A549 (cell line): ENCODE measurements at regions not wholly inside any gene's neighbourhood (a gene's known extent, or its start where the extent isn't known, plus 50 kb on each side); places are given as distances from the start of the nearest gene placed in this dataset.

ENCODE experiments used
- BHLHE40 ChIP-seq: IDR thresholded peaks from 2 replicates; pipeline ENCODE4 v1.6.1; 2012; ENCODE audit warnings: low read depth, low read length, inconsistent platforms
- CTCF ChIP-seq: fragments of >200 bp; sonication (Bioruptor Twin); formaldehyde crosslinking; IDR thresholded peaks from 3 replicates; pipeline ENCODE4 v1.5.1; 2016
- EP300 ChIP-seq, 2 experiments: fragments of >200 bp; sonication (Bioruptor Twin); formaldehyde crosslinking; IDR thresholded peaks; 2 replicates in 1 of 2; 3 replicates in 1 of 2; pipeline ENCODE4 v1.6.1; 2016 to 2017
- HDAC2 ChIP-seq: fragments of 200-600 bp; sonication (generic); IDR thresholded peaks from 2 replicates; pipeline ENCODE4 v1.6.1; 2016
- KDM5A ChIP-seq: fragments of 200-600 bp; sonication (generic); IDR thresholded peaks from 2 replicates; pipeline ENCODE4 v1.6.1; 2016; ENCODE audit warnings: antibody characterized with exemption, mild to moderate bottlenecking
- MAX ChIP-seq: IDR thresholded peaks from 2 replicates; pipeline ENCODE4 v1.6.1; 2012
- NFE2L2 ChIP-seq: fragments of 150-350 bp; conservative IDR thresholded peaks from 2 replicates; pipeline ENCODE4 v1.6.1; 2014; ENCODE audit warnings: low read length
- POLR2A ChIP-seq: IDR thresholded peaks from 2 replicates; pipeline ENCODE4 v1.6.1; 2012; ENCODE audit warnings: mild to moderate bottlenecking, low read length
- RFX5 ChIP-seq: fragments of 450-650 bp; IDR thresholded peaks from 2 replicates; pipeline ENCODE4 v1.7.1; 2014; ENCODE audit warnings: antibody characterized with exemption, mild to moderate bottlenecking, moderate library complexity
- SREBF2 ChIP-seq: fragments of 450-650 bp; IDR thresholded peaks from 2 replicates; pipeline ENCODE4 v1.6.1; 2014; ENCODE audit warnings: mild to moderate bottlenecking, moderate library complexity
- TP53 ChIP-seq: fragments of 250-450 bp; sonication (Bioruptor Pico); IDR thresholded peaks from 2 replicates; pipeline ENCODE4 v1.5.0; 2021; ENCODE audit warnings: mild to moderate bottlenecking, moderate library complexity

GRCh38 chr10:65684896-65685295, 1240.9 kb upstream of the LRRTM3 start:
- TF ChIP-seq RFX5 (no peak), EP300 (IDR thresholded peaks at IDR 0.05) (no peak), HDAC2 (no peak), CTCF (no peak), BHLHE40 (no peak), SREBF2 (no peak), POLR2A (no peak), NFE2L2 (no peak), TP53 (no peak), MAX (no peak), KDM5A (no peak)
